Adipocyte (in vitro differentiated cells): ENCODE measurements at regions not wholly inside any gene's neighbourhood (a gene's known extent, or its start where the extent isn't known, plus 50 kb on each side); places are given as distances from the start of the nearest gene placed in this dataset.
"Not testable (repeated sequence)": the region's sequence is repeated elsewhere in the genome, so short reads cannot be mapped to it uniquely, and the experiment has no call there.

ENCODE experiments used
- DNase-seq: peaks from one replicate; pipeline ENCODE4 v3.0.0-alpha.2; 2015; ENCODE audit warnings: low read depth
- H3K27me3 ChIP-seq: replicated peaks from 2 replicates; pipeline ENCODE4 v1.7.0; 2013; ENCODE audit warnings: mild to moderate bottlenecking, low read length, moderate library complexity; ENCODE audit not compliant: control insufficient read depth, insufficient read depth
- H3K36me3 ChIP-seq: 2 replicates; pipeline ENCODE4 v1.7.0; 2013; ENCODE audit warnings: low read length, mild to moderate bottlenecking, moderate library complexity; ENCODE audit not compliant: control insufficient read depth, insufficient read depth, severe bottlenecking
- H3K4me1 ChIP-seq: 2 replicates; pipeline ENCODE4 v1.7.0; 2013; ENCODE audit warnings: mild to moderate bottlenecking, low read length, moderate library complexity; ENCODE audit not compliant: control insufficient read depth, insufficient read depth
- H3K4me3 ChIP-seq: 2 replicates; pipeline ENCODE4 v1.7.0; 2013; ENCODE audit warnings: mild to moderate bottlenecking, low read length, moderate library complexity
- H3K9ac ChIP-seq: 2 replicates; pipeline ENCODE4 v1.7.0; 2013; ENCODE audit warnings: mild to moderate bottlenecking, low read length, moderate library complexity
- H3K9me3 ChIP-seq: 2 replicates; pipeline ENCODE4 v1.7.0; 2013; ENCODE audit warnings: mild to moderate bottlenecking, low read length, moderate library complexity; ENCODE audit not compliant: control insufficient read depth

DNA sequence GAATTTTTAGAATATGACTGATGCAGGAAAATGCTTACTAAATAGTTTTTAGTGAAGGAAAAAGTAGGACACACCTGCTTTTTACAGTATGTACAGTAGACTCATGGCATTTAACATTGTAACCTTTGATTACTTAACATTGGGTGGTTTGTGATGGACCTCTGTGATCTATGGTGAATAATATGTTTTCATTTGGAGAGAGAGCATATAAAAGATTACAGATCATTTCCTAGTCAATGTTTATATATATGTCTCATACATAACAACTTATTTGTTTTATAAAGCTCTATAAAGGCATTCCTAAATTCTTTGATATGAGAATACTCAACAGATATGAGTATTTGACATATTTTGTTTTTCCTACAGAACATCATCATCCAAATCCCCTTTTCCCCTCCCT is 129.3 kb upstream of the PDE7B start:
- H3K36me3 ChIP-seq = no peaks in the 10 kb centered on the region
- H3K4me1 ChIP-seq = peaks cover 5% of the 10 kb centered on the region
- no peaks in the 10 kb centered on the region for H3K9me3 ChIP-seq
- H3K9ac ChIP-seq = no peak overlapping the region
- DNase-seq = no peak
- H3K4me3 ChIP-seq = no peak overlapping the region
- no peaks in the 10 kb centered on the region for H3K27me3 ChIP-seq

DNA sequence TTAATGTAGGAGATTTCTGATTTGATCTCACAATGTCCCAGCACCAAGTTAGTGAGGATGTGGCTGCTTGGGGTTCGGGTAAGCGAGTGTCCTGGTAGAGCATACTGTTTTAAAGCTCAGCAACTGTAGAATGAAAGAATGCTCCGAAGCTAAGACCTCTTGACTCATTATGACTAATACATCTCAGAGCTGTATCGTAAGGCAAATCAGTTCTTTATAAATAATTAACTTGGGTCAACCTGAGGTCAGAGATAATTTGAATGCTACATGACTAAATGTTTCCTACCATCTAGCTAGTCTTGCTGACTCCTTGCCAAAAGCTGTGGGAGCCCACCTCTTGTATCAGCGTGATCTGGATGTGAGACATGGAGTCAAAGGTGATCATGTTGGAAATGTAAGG is 128.8 kb upstream of the PDE7B start:
- no peak overlapping the region for H3K9ac ChIP-seq
- H3K27me3 ChIP-seq = no peaks in the 10 kb centered on the region
- no peak overlapping the region for H3K4me3 ChIP-seq
- peaks cover 5% of the 10 kb centered on the region for H3K4me1 ChIP-seq
- H3K9me3 ChIP-seq = no peaks in the 10 kb centered on the region
- H3K36me3 ChIP-seq = no peaks in the 10 kb centered on the region
- DNase-seq = peak; percentile 63

DNA sequence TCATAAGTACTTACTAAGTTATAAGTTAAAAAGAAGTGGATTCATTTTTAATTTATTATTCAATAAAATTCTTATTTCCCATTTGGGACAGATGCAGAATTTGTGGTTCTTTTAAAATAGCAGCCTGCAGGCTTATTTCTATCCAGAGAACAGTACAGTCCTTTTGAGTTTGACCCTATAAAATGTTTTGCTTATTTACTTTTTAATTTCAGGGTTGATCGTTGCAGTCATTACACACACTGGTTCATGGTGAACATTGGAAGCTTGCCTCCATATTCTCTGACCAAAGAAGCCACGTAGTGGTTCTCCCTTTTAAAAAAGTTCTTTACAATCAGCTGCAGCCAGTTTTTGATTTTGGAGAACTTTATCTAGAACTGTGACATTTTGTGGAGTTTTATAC is 122.9 kb upstream of the PDE7B start:
- no peak for DNase-seq
- Histone ChIP-seq H3K4me3 (no peak overlapping the region), H3K9me3 (no peaks in the 10 kb centered on the region)

DNA sequence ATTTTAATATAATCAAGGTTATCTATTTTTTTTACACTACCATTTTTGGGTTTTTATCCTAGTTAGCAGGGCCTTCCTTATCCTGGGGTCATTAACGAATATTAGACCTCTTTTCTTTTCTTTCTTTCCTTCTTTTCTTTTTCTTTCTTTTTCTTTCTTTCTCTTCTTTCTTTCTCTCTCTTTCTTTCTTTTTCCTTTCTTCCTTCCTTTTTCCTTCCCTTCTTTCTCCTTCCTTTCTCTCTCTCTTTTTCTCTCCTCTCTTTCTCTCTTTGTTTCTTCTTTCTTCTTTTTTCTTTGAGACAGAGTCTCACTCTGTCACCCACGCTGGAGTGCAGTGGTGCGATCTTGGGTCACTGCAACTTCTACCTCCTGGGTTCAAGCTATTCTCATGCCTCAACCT is 120.4 kb upstream of the PDE7B start:
- Histone ChIP-seq H3K9ac (no peak overlapping the region), H3K4me1 (no peaks in the 10 kb centered on the region), H3K27me3 (no peaks in the 10 kb centered on the region), H3K36me3 (no peaks in the 10 kb centered on the region), H3K4me3 (no peak overlapping the region), H3K9me3 (no peaks in the 10 kb centered on the region)
- DNase-seq = no peak

More for the DNA sequence above, 122.9 kb upstream of the PDE7B start:
- Histone ChIP-seq H3K9ac (no peak overlapping the region), H3K27me3 (no peaks in the 10 kb centered on the region), H3K36me3 (no peaks in the 10 kb centered on the region), H3K4me1 (no peaks in the 10 kb centered on the region)

DNA sequence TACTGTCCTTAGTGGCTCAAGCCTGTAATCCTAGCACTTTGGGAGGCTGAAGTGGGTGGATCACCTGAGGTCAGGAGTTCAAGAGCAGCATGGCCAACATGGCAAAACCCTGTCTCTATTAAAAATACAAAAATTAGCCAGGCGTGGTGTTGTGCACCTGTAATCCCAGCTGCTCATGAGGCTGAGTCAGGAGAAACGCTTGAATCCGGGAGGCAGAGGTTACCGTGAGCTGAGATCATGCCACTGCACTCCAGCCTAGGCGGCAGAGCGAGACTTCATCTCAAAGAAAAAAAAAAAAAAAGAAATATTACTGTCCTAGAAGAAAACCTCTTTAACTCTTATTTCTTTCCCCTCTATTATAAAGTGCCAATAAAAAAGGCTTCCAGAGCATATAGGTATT is 115.2 kb upstream of the PDE7B start:
- H3K9me3 ChIP-seq, H3K4me1 ChIP-seq, DNase-seq, H3K36me3 ChIP-seq, H3K4me3 ChIP-seq, H3K9ac ChIP-seq, H3K27me3 ChIP-seq: not testable (repeated sequence)

DNA sequence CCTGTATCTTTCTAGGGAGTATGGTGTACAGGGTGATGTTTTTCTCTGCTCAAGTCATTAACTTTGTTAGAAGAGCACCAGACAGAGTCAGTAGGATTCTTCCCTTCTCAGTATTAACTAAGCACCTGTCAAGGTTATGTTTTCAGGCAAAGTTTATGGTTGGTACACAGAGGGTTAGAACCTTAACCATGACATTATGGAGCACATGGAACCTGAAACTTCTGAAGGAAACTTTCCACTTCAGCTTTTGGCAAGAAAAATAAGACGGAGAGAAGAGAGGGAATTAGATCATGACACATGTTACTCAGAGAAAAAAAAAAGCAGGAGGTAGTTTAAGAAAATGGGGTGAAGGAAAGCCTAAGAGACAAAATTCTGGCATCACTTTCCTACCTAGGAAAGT is 112.9 kb upstream of the PDE7B start:
- no peak for DNase-seq
- Histone ChIP-seq H3K36me3 (no peaks in the 10 kb centered on the region), H3K9ac (no peak overlapping the region), H3K4me3 (no peak overlapping the region), H3K4me1 (no peaks in the 10 kb centered on the region), H3K9me3 (no peaks in the 10 kb centered on the region), H3K27me3 (no peaks in the 10 kb centered on the region)

DNA sequence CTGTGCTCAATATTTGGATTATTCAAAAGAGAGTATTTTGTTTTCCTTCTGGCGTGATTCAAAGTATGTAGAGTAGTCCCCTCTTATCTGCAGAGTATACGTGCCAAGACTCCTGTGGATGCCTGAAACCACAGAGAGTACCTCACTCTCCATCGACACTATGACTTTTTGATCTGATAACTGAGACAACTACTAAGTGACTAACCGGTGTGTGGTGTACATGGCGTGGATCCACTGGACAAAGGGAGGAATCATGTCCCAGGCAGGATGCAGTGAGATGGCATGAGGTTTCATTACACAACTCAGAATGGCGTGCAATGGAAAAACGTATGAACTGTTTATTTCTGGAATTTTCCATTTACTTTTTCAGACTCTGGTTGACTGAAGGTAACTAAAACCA is 112.2 kb upstream of the PDE7B start:
- Histone ChIP-seq H3K9ac (no peak overlapping the region), H3K36me3 (no peaks in the 10 kb centered on the region), H3K4me3 (no peak overlapping the region), H3K27me3 (no peaks in the 10 kb centered on the region), H3K4me1 (no peaks in the 10 kb centered on the region), H3K9me3 (no peaks in the 10 kb centered on the region)
- peak; percentile 32 for DNase-seq

DNA sequence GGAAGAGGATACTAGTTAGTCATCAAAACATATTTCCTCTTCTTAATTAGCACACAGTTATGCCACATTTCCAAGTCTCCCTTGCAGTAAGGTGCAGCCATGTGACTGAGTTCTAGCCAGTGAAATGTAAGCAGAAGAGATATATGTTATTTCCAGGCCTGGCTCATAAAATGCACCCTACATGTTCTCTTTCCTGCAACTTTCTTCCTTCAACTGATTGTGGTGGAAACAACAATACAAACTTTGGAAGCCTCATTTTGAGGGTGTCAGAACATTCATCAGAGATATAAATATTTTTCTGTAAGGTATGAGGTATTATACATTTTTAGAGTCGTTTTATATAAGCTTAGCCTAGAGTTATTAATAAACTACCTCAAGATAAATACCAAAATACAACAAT is 110.9 kb upstream of the PDE7B start:
- Histone ChIP-seq H3K4me1 (no peaks in the 10 kb centered on the region), H3K9me3 (no peaks in the 10 kb centered on the region), H3K9ac (no peak overlapping the region), H3K36me3 (no peaks in the 10 kb centered on the region), H3K4me3 (no peak overlapping the region), H3K27me3 (no peaks in the 10 kb centered on the region)
- no peak for DNase-seq

DNA sequence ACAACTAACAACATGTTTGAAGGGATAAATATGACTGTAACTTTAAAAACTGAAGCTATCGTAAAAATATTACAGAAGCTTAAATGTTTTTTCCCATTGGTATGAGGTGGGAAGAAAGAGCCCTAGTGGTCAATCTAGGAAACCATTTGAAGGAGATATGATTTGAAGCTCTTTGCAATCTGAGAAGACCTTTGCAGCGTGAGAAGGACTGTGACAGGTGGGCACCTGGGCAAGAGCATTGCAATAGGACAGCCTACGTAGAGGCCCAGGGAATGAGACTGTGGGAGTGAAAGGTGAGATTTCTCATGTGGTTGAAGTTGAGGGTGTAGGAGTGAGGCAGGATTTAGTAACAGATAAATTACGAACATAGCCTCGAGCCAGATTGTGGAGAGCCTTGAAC is 108.0 kb upstream of the PDE7B start:
- Histone ChIP-seq H3K9ac (no peak overlapping the region), H3K9me3 (no peaks in the 10 kb centered on the region), H3K27me3 (no peaks in the 10 kb centered on the region), H3K4me1 (no peaks in the 10 kb centered on the region), H3K4me3 (no peak overlapping the region), H3K36me3 (no peaks in the 10 kb centered on the region)
- DNase-seq = no peak

DNA sequence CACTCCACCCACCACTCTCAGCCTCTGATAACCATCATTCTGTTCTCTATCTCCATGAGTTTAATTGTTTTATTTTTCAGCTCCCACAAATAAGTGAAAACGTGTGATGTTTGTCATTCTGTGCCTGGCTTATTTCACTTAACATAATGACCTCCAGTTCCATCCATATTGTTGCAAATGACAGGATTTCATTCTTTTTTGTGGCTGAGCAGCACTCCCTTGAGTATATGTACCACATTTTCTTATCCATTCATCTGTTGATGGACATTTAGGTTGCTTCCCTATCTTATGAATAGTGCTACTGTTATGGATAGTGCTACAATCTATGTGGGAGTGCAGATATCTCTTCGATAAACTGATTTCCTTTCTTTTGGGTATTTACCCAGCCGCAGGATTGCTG is 103.3 kb upstream of the PDE7B start:
- no peak for DNase-seq

DNA sequence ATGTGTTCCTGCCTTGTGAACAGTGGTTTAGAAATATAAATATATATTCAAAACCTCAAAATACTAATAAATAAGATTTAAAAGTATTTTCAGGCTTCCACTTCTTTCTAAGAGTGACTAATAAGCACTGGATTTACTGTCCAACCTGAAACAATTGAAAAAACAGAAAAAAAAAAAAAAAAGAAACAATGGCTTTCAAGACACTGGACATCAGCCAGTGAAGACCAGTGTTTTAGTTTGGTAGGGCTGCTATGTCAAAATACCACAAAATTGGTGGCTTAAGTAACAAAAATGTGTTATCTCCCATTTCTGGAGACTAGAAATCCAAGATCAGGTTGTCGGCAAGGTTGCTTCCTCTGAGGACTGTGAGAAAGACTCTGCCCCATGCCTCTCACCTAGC is 101.4 kb upstream of the PDE7B start:
- H3K9ac ChIP-seq = no peak overlapping the region
- H3K9me3 ChIP-seq = no peaks in the 10 kb centered on the region
- no peak for DNase-seq
- no peak overlapping the region for H3K4me3 ChIP-seq
- H3K4me1 ChIP-seq = no peaks in the 10 kb centered on the region
- no peaks in the 10 kb centered on the region for H3K36me3 ChIP-seq
- no peaks in the 10 kb centered on the region for H3K27me3 ChIP-seq

More for the DNA sequence above, 103.3 kb upstream of the PDE7B start:
- Histone ChIP-seq H3K9me3 (no peaks in the 10 kb centered on the region), H3K9ac (no peak overlapping the region), H3K4me1 (no peaks in the 10 kb centered on the region), H3K4me3 (no peak overlapping the region), H3K27me3 (no peaks in the 10 kb centered on the region), H3K36me3 (no peaks in the 10 kb centered on the region)

DNA sequence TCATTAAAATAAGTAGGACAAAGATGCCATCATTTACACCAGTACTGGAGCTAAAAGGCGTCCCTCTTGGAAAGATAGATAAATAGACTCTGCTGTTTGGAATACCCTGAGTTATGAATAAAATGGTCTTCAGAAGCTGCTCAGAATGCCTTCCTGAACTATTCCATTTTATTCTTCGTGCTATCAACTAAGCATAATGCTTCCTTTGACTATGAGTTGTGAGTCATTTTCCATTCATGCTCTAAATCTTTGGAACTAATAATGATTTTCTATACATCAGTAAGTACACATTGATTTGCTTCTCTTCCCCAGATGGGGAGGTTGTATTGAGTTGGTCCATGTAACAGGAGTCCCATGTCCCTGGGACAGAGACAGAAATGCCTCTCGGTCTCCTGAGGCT is 98.3 kb upstream of the PDE7B start:
- Histone ChIP-seq H3K4me1 (no peaks in the 10 kb centered on the region), H3K9ac (no peak overlapping the region), H3K27me3 (no peaks in the 10 kb centered on the region), H3K9me3 (no peaks in the 10 kb centered on the region), H3K36me3 (no peaks in the 10 kb centered on the region), H3K4me3 (no peak overlapping the region)
- no peak for DNase-seq
